Kidney epithelial cell (primary cell): ENCODE measurements at regions not wholly inside any gene's neighbourhood (a gene's known extent, or its start where the extent isn't known, plus 50 kb on each side); places are given as distances from the start of the nearest gene placed in this dataset.

ENCODE experiments used
- DNase-seq: peaks from one replicate; pipeline ENCODE4 v3.0.0-alpha.2; 2010; ENCODE audit warnings: low read depth
- H3K27me3 ChIP-seq: 2 replicates; pipeline ENCODE4 v1.6.0; 2011; ENCODE audit warnings: low read length; ENCODE audit not compliant: control insufficient read depth, insufficient read depth
- H3K36me3 ChIP-seq: 2 replicates; pipeline ENCODE4 v1.5.1; 2011; ENCODE audit warnings: low read length; ENCODE audit not compliant: control insufficient read depth, insufficient read depth
- H3K4me3 ChIP-seq: 2 replicates; pipeline ENCODE4 v1.5.1; 2011; ENCODE audit warnings: low read depth, mild to moderate bottlenecking, control low read depth, low read length
- TF ChIP-seq, protein P1 (sequence below): IDR thresholded peaks from 2 replicates; pipeline ENCODE4 v1.5.1; 2011; ENCODE audit warnings: mild to moderate bottlenecking, moderate library complexity, low read length, control low read depth, inconsistent platforms; ENCODE audit not compliant: insufficient read depth, poor library complexity, severe bottlenecking

DNA sequence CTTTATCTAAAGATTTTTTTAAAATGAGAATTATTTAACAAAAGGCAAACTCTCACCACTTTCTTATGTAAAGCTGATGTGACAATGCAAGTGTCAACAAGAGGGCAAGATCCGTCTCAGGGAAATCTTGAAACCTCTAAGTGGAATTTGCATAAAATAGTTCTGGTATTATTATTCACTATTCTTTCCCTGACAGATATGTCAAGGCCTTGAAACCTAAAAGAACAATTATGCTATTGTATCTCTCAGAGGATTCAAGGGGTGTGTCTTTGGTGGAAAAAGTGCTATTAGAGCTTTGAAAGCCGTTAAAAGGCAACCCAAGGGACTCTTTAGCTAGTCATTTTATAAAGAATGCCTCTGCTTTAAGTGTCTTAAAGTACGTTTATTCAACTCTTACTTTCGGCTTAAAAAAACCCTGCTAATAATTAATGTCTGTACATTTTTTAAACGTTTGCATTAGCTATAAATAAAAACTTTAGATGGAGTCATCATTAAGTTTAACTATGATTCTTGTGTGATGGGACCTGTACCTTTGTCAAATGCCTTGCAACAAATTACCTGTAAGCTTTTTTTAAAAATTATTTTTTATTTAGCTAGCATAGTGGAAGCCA lies 585.5 kb downstream of the VRK1 start:
- Histone ChIP-seq H3K36me3 (no peaks in the 10 kb centered on the region), H3K4me3 (no peak overlapping the region), H3K27me3 (no peaks in the 10 kb centered on the region)
- TF ChIP-seq, protein P1, sequence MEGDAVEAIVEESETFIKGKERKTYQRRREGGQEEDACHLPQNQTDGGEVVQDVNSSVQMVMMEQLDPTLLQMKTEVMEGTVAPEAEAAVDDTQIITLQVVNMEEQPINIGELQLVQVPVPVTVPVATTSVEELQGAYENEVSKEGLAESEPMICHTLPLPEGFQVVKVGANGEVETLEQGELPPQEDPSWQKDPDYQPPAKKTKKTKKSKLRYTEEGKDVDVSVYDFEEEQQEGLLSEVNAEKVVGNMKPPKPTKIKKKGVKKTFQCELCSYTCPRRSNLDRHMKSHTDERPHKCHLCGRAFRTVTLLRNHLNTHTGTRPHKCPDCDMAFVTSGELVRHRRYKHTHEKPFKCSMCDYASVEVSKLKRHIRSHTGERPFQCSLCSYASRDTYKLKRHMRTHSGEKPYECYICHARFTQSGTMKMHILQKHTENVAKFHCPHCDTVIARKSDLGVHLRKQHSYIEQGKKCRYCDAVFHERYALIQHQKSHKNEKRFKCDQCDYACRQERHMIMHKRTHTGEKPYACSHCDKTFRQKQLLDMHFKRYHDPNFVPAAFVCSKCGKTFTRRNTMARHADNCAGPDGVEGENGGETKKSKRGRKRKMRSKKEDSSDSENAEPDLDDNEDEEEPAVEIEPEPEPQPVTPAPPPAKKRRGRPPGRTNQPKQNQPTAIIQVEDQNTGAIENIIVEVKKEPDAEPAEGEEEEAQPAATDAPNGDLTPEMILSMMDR: no peak
- DNase-seq: no peak

DNA sequence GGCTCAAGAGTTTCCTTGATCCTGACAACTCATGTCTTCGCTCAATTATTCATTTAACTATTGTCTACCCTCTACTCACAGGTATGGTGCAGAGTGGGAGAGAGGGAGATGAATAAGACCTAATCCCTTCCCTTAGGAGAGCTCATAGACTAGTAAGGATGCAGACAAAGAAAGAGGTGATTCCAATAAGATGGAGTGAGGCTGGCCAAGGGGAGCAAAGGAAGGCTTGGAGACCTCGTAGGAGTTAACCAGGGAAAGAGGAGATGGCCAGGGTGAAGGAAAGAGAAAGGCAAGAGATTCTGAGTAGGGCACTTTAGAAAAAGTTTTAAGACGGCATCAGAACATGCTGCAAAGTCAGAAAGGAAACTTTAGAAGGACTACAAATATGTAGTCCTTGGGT lies 588.5 kb downstream of the VRK1 start:
- Histone ChIP-seq H3K27me3 (no peaks in the 10 kb centered on the region), H3K36me3 (no peaks in the 10 kb centered on the region), H3K4me3 (no peak overlapping the region)
- no peak for DNase-seq
- TF ChIP-seq, protein P1: no peak

DNA sequence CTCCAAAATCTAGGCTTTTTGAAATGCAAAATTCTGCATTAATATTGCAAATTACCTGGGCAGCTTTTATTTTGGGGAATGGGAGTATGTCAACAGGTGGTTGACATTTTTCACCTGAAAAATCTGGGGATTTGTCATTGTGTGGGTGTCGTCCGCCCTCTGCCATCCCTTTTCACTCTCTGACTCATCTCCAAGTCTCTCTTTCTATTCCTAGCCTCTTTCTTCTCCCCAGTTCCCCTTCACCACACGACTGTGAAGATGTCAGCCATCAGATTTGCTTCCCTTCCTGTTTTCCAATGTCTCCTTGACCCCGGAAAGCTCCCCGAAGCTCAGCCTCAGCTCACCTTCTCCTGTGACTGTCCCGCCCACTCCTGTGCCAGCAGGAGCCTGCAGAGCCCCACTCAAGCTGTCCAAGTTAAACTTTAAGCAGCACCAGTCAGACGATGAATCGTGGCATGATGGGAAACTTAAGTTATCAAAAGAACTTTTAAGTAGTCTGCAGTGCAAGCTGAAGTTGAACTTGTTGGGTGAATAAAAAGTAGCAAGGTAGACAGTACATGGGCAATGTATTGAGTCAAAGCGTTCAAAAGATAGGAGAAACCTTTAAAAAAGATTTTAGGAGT lies 590.2 kb downstream of the VRK1 start:
- Histone ChIP-seq H3K27me3 (no peaks in the 10 kb centered on the region), H3K4me3 (no peak overlapping the region), H3K36me3 (no peaks in the 10 kb centered on the region)
- DNase-seq: no peak
- TF ChIP-seq, protein P1: no peak

GRCh38 chr14:97388408-97388807 lies 591.2 kb downstream of the VRK1 start:
- Histone ChIP-seq H3K4me3 (no peak overlapping the region), H3K36me3 (no peaks in the 10 kb centered on the region), H3K27me3 (no peaks in the 10 kb centered on the region)
- DNase-seq: no peak
- TF ChIP-seq, protein P1: no peak

DNA sequence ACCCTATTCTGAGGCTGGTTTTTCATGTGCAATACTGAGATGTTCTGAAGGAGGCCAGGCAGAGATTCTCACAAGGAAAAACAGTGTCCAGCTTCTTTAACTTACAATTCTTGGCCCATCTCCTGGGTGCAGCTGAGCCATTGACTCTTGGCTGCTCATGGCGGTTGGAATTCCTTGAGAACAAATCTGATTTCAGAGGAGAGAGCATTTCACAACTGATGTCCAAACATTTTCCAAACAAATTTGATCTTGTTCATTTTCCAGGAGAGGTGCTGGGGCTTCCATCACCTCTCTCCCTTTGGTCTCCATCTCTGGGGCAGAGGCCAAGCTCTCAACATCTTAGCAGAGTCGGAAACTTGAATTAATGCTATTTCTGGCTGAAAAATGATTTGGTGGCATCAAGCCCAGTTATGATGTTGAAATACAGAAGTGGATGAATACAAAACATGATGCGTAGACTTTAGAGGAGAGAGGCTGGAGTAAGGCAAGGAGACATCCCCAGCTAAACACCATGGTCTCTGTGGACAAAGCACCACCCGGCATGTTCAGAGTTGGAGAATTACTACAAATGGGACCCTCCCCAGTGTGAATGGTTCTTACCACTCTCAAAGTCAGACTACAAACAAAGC lies 593.0 kb downstream of the VRK1 start:
- H3K27me3 ChIP-seq: no peaks in the 10 kb centered on the region
- TF ChIP-seq, protein P1: no peak
- H3K36me3 ChIP-seq: no peaks in the 10 kb centered on the region
- no peak for DNase-seq
- no peak overlapping the region for H3K4me3 ChIP-seq
